ENCODE measurements at regions not wholly inside any gene's neighbourhood (a gene's known extent, or its start where the extent isn't known, plus 50 kb on each side); places are given as distances from the start of the nearest gene placed in this dataset.

DNA sequence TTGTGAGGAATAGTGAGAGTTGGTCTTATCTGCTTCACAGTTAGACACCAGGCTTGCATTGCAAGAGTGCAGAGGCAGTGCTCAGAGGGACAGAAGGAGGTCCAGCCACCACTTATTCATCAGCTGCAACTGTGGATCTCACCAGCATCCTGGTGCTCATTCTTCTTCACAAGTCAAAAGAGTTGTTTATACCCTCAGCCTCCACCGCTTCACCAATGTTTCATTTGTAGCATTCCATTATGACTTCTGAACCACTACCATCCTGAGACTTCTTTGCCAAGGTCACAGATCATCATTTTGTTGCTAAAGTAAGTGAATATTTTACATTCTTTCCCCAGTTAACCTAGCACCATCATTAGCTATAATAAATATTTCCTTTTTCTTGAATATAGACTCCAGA lies 230.5 kb upstream of the KITLG start:
- TF ChIP-seq CTCF (IDR thresholded peaks at IDR 0.05) (no peak), EP300 (IDR thresholded peaks at IDR 0.05) (no peak), POLR2A (IDR thresholded peaks at IDR 0.05) (no peak)

Data from gastroesophageal sphincter (tissue), 3 donors.